SK-N-SH treated with all-trans-retinoic acid at 6 μM for 48 hours (cell line): ENCODE measurements at regions not wholly inside any gene's neighbourhood (a gene's known extent, or its start where the extent isn't known, plus 50 kb on each side); places are given as distances from the start of the nearest gene placed in this dataset.

Experiments used
- ATAC-seq: fragments of 200-7000 bp; cut with Tn5 transposase; 3 replicates; pipeline ENCODE4 v1.9.1; 2020; ENCODE audit warnings: mild to moderate bottlenecking, moderate library complexity
- ARNTL ChIP-seq: fragments of 450-650 bp; formaldehyde crosslinking; IDR thresholded peaks from 2 replicates; pipeline ENCODE4 v1.5.0; 2020; ENCODE audit warnings: low read depth, mild to moderate bottlenecking, moderate library complexity, borderline replicate concordance
- BACH2 ChIP-seq: fragments of 250-450 bp; sonication (Bioruptor Pico); IDR thresholded peaks from 2 replicates; pipeline ENCODE4 v1.9.0; 2021; ENCODE audit warnings: mild to moderate bottlenecking, borderline replicate concordance
- CREB5 ChIP-seq: fragments of 250-450 bp; sonication (Bioruptor Pico); IDR thresholded peaks from 2 replicates; pipeline ENCODE4 v1.5.1; 2020; ENCODE audit warnings: low read depth, mild to moderate bottlenecking, moderate library complexity
- CSDC2 ChIP-seq: fragments of 250-450 bp; sonication (Bioruptor Pico); IDR thresholded peaks from 2 replicates; pipeline ENCODE4 v1.5.0; 2020; ENCODE audit warnings: mild to moderate bottlenecking, moderate library complexity
- CSRNP3 ChIP-seq: fragments of 250-450 bp; sonication (Bioruptor Pico); IDR thresholded peaks from 2 replicates; pipeline ENCODE4 v1.5.1; 2021; ENCODE audit warnings: mild to moderate bottlenecking, moderate library complexity
- GLIS3 ChIP-seq: fragments of 250-450 bp; sonication (Bioruptor Pico); IDR thresholded peaks from 2 replicates; pipeline ENCODE4 v1.5.0; 2020; ENCODE audit warnings: mild to moderate bottlenecking, moderate library complexity
- ISL1 ChIP-seq: fragments of 250-450 bp; sonication (Bioruptor Pico); IDR thresholded peaks from 2 replicates; pipeline ENCODE4 v2.1.2; 2022; ENCODE audit warnings: mild to moderate bottlenecking, moderate library complexity
- OSR1 ChIP-seq: fragments of 250-450 bp; sonication (Bioruptor Pico); IDR thresholded peaks from 2 replicates; pipeline ENCODE4 v1.8.0; 2022; ENCODE audit warnings: moderate library complexity, mild to moderate bottlenecking, inconsistent platforms
- POU6F1 ChIP-seq: fragments of 250-450 bp; sonication (Bioruptor Pico); IDR thresholded peaks from 2 replicates; pipeline ENCODE4 v1.8.0; 2021; ENCODE audit warnings: low read depth, mild to moderate bottlenecking, moderate library complexity, borderline replicate concordance
- PPARA ChIP-seq: fragments of 250-450 bp; sonication (Bioruptor Pico); IDR thresholded peaks from 2 replicates; pipeline ENCODE4 v1.5.0; 2020; ENCODE audit warnings: mild to moderate bottlenecking, borderline replicate concordance
- RARB ChIP-seq: fragments of 250-450 bp; sonication (Bioruptor Pico); IDR thresholded peaks from 2 replicates; pipeline ENCODE4 v1.8.0; 2021; ENCODE audit warnings: mild to moderate bottlenecking, moderate library complexity
- SNAI2 ChIP-seq: fragments of 250-450 bp; sonication (Bioruptor Pico); IDR thresholded peaks from 2 replicates; pipeline ENCODE4 v1.5.0; 2020; ENCODE audit warnings: mild to moderate bottlenecking, moderate library complexity
- TOX ChIP-seq: fragments of 250-450 bp; sonication (Bioruptor Pico); IDR thresholded peaks from 2 replicates; pipeline ENCODE4 v1.8.0; 2021; ENCODE audit warnings: mild to moderate bottlenecking, moderate library complexity, borderline replicate concordance
- TSHZ2 ChIP-seq: fragments of 250-450 bp; sonication (Bioruptor Pico); IDR thresholded peaks from 2 replicates; pipeline ENCODE4 v1.5.0; 2020; ENCODE audit warnings: mild to moderate bottlenecking, moderate library complexity
- ZC3H10 ChIP-seq: fragments of 250-450 bp; sonication (Bioruptor Pico); IDR thresholded peaks from 2 replicates; pipeline ENCODE4 v1.5.1; 2021; ENCODE audit warnings: mild to moderate bottlenecking, moderate library complexity
- ZFP3 ChIP-seq: fragments of 250-450 bp; sonication (Bioruptor Pico); IDR thresholded peaks from 2 replicates; pipeline ENCODE4 v1.5.0; 2020; ENCODE audit warnings: mild to moderate bottlenecking, moderate library complexity
- ZFP30 ChIP-seq: fragments of 450-650 bp; formaldehyde crosslinking; IDR thresholded peaks from 2 replicates; pipeline ENCODE4 v1.5.0; 2022; ENCODE audit warnings: mild to moderate bottlenecking, moderate library complexity
- ZNF565 ChIP-seq: fragments of 450-650 bp; formaldehyde crosslinking; conservative IDR thresholded peaks from 2 replicates; pipeline ENCODE4 v1.5.0; 2020; ENCODE audit warnings: low read depth, mild to moderate bottlenecking, moderate library complexity
- ZNF70 ChIP-seq: fragments of 450-650 bp; formaldehyde crosslinking; IDR thresholded peaks from 2 replicates; pipeline ENCODE4 v1.5.0; 2020; ENCODE audit warnings: mild to moderate bottlenecking, moderate library complexity
- ZNF8 ChIP-seq: fragments of 450-650 bp; formaldehyde crosslinking; IDR thresholded peaks from 2 replicates; pipeline ENCODE4 v1.5.0; 2020; ENCODE audit warnings: mild to moderate bottlenecking, moderate library complexity
- TF ChIP-seq, protein P1 (sequence below): fragments of 250-450 bp; sonication (Bioruptor Pico); IDR thresholded peaks from 2 replicates; pipeline ENCODE4 v1.8.0; 2020; ENCODE audit warnings: mild to moderate bottlenecking, moderate library complexity, borderline replicate concordance

DNA sequence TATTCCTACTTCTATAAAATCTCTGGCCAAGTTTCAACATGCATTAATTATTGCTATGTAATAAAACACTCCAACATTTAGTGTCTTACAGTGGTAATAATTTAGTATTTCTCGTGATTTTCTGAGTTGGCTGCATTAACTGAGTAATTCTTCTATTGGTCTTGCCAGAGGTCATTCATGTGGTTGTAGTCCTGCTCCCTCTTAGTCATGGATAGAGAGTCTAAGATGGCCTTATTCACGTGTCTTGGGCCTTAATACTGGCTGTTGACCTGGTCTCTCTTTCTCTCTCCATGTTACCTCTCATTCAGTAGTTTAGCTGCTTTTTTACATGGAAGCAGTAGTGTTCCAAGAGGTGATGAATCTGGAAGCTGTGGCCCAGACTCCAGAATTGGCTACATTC is 140.1 kb upstream of the ZBTB20 start:
- no peak for ATAC-seq
- no peak for TF ChIP-seq CREB5 (CRISPR knock-in tag)
- no peak for TF ChIP-seq ARNTL (CRISPR knock-in tag)
- no peak for TF ChIP-seq ZNF70
- TF ChIP-seq TOX (CRISPR knock-in tag) = no peak
- no peak for TF ChIP-seq SNAI2
- no peak for TF ChIP-seq CSDC2 (CRISPR knock-in tag)

DNA sequence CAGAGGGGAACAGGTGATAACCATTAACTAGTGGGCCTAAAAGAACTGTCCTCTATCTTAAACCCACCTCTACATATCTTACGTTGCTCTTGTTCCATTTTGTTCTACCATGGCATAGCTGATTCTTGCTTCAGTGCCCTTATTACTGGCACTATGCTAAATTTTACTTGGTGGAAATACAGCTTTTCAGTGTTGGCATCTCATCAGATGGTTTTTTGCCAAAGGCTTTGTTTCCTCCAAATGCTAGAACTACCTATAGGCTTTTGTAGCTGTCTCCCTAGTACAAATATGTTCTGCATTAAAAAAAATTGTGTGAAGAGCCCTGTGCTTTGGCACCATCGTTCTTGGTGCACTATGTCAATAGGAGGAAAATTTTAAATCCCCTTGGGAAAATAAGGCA is 145.0 kb upstream of the ZBTB20 start:
- ATAC-seq = no peak
- no peak for TF ChIP-seq SNAI2
- no peak for TF ChIP-seq OSR1
- TF ChIP-seq BACH2 (CRISPR knock-in tag) = no peak
- no peak for TF ChIP-seq ZNF565 (CRISPR knock-in tag)
- TF ChIP-seq ZNF70 = no peak
- TF ChIP-seq ISL1 (CRISPR knock-in tag) = no peak
- TF ChIP-seq CSDC2 (CRISPR knock-in tag) = no peak
- no peak for TF ChIP-seq ZFP3 (CRISPR knock-in tag)
- TF ChIP-seq POU6F1 (CRISPR knock-in tag) = no peak

- TF ChIP-seq, protein P1, sequence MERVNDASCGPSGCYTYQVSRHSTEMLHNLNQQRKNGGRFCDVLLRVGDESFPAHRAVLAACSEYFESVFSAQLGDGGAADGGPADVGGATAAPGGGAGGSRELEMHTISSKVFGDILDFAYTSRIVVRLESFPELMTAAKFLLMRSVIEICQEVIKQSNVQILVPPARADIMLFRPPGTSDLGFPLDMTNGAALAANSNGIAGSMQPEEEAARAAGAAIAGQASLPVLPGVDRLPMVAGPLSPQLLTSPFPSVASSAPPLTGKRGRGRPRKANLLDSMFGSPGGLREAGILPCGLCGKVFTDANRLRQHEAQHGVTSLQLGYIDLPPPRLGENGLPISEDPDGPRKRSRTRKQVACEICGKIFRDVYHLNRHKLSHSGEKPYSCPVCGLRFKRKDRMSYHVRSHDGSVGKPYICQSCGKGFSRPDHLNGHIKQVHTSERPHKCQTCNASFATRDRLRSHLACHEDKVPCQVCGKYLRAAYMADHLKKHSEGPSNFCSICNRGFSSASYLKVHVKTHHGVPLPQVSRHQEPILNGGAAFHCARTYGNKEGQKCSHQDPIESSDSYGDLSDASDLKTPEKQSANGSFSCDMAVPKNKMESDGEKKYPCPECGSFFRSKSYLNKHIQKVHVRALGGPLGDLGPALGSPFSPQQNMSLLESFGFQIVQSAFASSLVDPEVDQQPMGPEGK (CRISPR knock-in tag) = no peak
- TF ChIP-seq BACH2 (CRISPR knock-in tag) (no peak), GLIS3 (no peak), ZFP3 (CRISPR knock-in tag) (no peak), PPARA (CRISPR knock-in tag) (no peak), ARNTL (CRISPR knock-in tag) (no peak), ZNF70 (no peak), TOX (CRISPR knock-in tag) (no peak), ZFP30 (no peak), RARB (CRISPR knock-in tag) (no peak), OSR1 (no peak), ZC3H10 (CRISPR knock-in tag) (no peak), CSDC2 (CRISPR knock-in tag) (no peak), ZNF8 (CRISPR knock-in tag) (no peak), CREB5 (CRISPR knock-in tag) (no peak), CSRNP3 (CRISPR knock-in tag) (no peak), ISL1 (CRISPR knock-in tag) (no peak), TSHZ2 (CRISPR knock-in tag) (no peak)
- ATAC-seq = no peak
These were observed 145.6 kb upstream of the ZBTB20 start for GRCh38 chr3:115292677-115293165.
